B cell (primary cell): ENCODE measurements at regions not wholly inside any gene's neighbourhood (a gene's known extent, or its start where the extent isn't known, plus 50 kb on each side); places are given as distances from the start of the nearest gene placed in this dataset.

ENCODE experiments used
- CTCF ChIP-seq: fragments of 200-600 bp; IDR thresholded peaks from one replicate; pipeline ENCODE4 v1.8.0; 2022; ENCODE audit warnings: antibody characterized with exemption, mild to moderate bottlenecking
- EZH2 ChIP-seq: IDR thresholded peaks from 2 replicates; pipeline ENCODE4 v1.6.1; 2012; ENCODE audit warnings: borderline replicate concordance, low read depth, mild to moderate bottlenecking, moderate library complexity, low read length; ENCODE audit not compliant: insufficient read depth, poor library complexity, severe bottlenecking

GRCh38 chr4:147247579-147247978 lies 233.3 kb upstream of the EDNRA start:
- TF ChIP-seq CTCF: no peak
- no peak for TF ChIP-seq EZH2
